NCI-H748 (cell line): ENCODE measurements at regions not wholly inside any gene's neighbourhood (a gene's known extent, or its start where the extent isn't known, plus 50 kb on each side); places are given as distances from the start of the nearest gene placed in this dataset.
A peak's percentile ranks its signal among the peaks of the same experiment; 100 is the strongest.

Source experiments
- DNase-seq: peaks from one replicate; lab custom pipeline; 2025; ENCODE audit not compliant: unreplicated experiment; lab: John Stamatoyannopoulos, UW

- DNase-seq: no peak
Observed at GRCh38 chr9:29838491-29839020, 2265.3 kb upstream of the C9orf72 start.

- DNase-seq: no peak
Observed at GRCh38 chr9:29844251-29844650, 2271.0 kb upstream of the C9orf72 start.

GRCh38 chr9:29850664-29851063, 2277.4 kb upstream of the C9orf72 start:
- DNase-seq: no peak

GRCh38 chr9:29861803-29862202, 2288.5 kb upstream of the C9orf72 start:
- no peak for DNase-seq

- DNase-seq: no peak
Observed at GRCh38 chr9:29865764-29866313, 2292.6 kb upstream of the C9orf72 start.

- no peak for DNase-seq
Observed at GRCh38 chr9:29866556-29866955, 2293.3 kb upstream of the C9orf72 start.

- DNase-seq: no peak
Observed at GRCh38 chr9:29873579-29873978, 2300.3 kb upstream of the C9orf72 start.

GRCh38 chr9:29875547-29875946, 2302.3 kb upstream of the C9orf72 start:
- DNase-seq: no peak

- DNase-seq: no peak
Observed at GRCh38 chr9:29882767-29883166, 2309.5 kb upstream of the C9orf72 start.

GRCh38 chr9:29906065-29906464, 2332.8 kb upstream of the C9orf72 start:
- DNase-seq: no peak

GRCh38 chr9:29928072-29928471, 2354.8 kb upstream of the C9orf72 start:
- peak; percentile 6 for DNase-seq

- DNase-seq: no peak
Observed at GRCh38 chr9:29939559-29939958, 2366.3 kb upstream of the C9orf72 start.

GRCh38 chr9:29945012-29945411, 2371.7 kb upstream of the C9orf72 start:
- DNase-seq: no peak

- DNase-seq: no peak
Observed at GRCh38 chr9:29958469-29958868, 2385.2 kb upstream of the C9orf72 start.

GRCh38 chr9:29965834-29966233, 2392.6 kb upstream of the C9orf72 start:
- no peak for DNase-seq

GRCh38 chr9:29966247-29966646, 2393.0 kb upstream of the C9orf72 start:
- no peak for DNase-seq

- DNase-seq: no peak
Observed at GRCh38 chr9:29968831-29969230, 2395.6 kb upstream of the C9orf72 start.

GRCh38 chr9:29969408-29969807, 2396.1 kb upstream of the C9orf72 start:
- DNase-seq: no peak

- DNase-seq: no peak
Observed at GRCh38 chr9:29969856-29970647, 2396.8 kb upstream of the C9orf72 start.

GRCh38 chr9:29974197-29974596, 2400.9 kb upstream of the C9orf72 start:
- no peak for DNase-seq

- no peak for DNase-seq
Observed at GRCh38 chr9:29976981-29977380, 2403.7 kb upstream of the C9orf72 start.

- DNase-seq: no peak
Observed at GRCh38 chr9:29981013-29981412, 2403.4 kb upstream of the ACO1 start.

- no peak for DNase-seq
Observed at GRCh38 chr9:29999645-30000044, 2384.8 kb upstream of the ACO1 start.
